Natural killer cell (primary cell): ENCODE measurements at regions not wholly inside any gene's neighbourhood (a gene's known extent, or its start where the extent isn't known, plus 50 kb on each side); places are given as distances from the start of the nearest gene placed in this dataset.

Source experiments
- ATAC-seq, 3 donors: fragments of 150-1000 bp in 2 of 3; fragments of 200-7000 bp in 1 of 3; cut with Tn5 transposase; 1 replicate in 1 of 3; 2 replicates in 2 of 3; pipeline ENCODE4 v1.10.0; 2021; ENCODE audit warnings: mild to moderate bottlenecking in 2 of 3, moderate library complexity in 2 of 3
- DNase-seq, 2 donors: peaks; one replicate each; pipeline versions ENCODE4 v3.0.0 to v3.0.0-alpha.2; 2013 to 2021; ENCODE audit warnings: mixed read lengths in 1 of 2
- H3K27ac ChIP-seq: one replicate; pipeline ENCODE4 v1.5.1; 2013; ENCODE audit warnings: mild to moderate bottlenecking, low read length
- H3K27me3 ChIP-seq: one replicate; pipeline ENCODE4 v1.6.1; 2013; ENCODE audit warnings: low read length; ENCODE audit not compliant: control insufficient read depth, insufficient read depth
- H3K36me3 ChIP-seq: one replicate; pipeline ENCODE4 v1.6.1; 2013; ENCODE audit warnings: low read length; ENCODE audit not compliant: control insufficient read depth, insufficient read depth
- H3K4me1 ChIP-seq: one replicate; pipeline ENCODE4 v1.6.1; 2013; ENCODE audit warnings: low read length; ENCODE audit not compliant: control insufficient read depth, insufficient read depth
- H3K4me3 ChIP-seq: one replicate; pipeline ENCODE4 v1.5.1; 2013; ENCODE audit warnings: low read length
- H3K9me3 ChIP-seq: one replicate; pipeline ENCODE4 v1.6.1; 2013; ENCODE audit warnings: low read length; ENCODE audit not compliant: control insufficient read depth, insufficient read depth
- H3K27ac Mint-ChIP-seq, 2 donors: one replicate each; pipeline ENCODE4 v1.8.0; 2022; ENCODE audit warnings: mild to moderate bottlenecking in 2 of 2, mixed read lengths in 2 of 2, moderate library complexity in 1 of 2
- H3K27me3 Mint-ChIP-seq, 2 donors: one replicate each; pipeline ENCODE4 v1.8.0; 2022; ENCODE audit warnings: low read depth in 2 of 2, mixed read lengths in 2 of 2
- H3K36me3 Mint-ChIP-seq: one replicate; pipeline ENCODE4 v1.8.0; 2022; ENCODE audit warnings: mixed read lengths
- H3K4me1 Mint-ChIP-seq, 2 donors: one replicate each; pipeline ENCODE4 v1.8.0; 2022; ENCODE audit warnings: mixed read lengths in 2 of 2
- H3K4me3 Mint-ChIP-seq: one replicate; pipeline ENCODE4 v1.8.0; 2022; ENCODE audit warnings: mild to moderate bottlenecking, moderate library complexity, mixed read lengths
- H3K9me3 Mint-ChIP-seq, 2 donors: one replicate each; pipeline ENCODE4 v1.8.0; 2022; ENCODE audit warnings: mixed read lengths in 2 of 2
- WGBS: methylation state at CpG from one replicate; pipeline ENCODE4 v1.1.7; 2013; ENCODE audit warnings: missing lambda C conversion rate; ENCODE audit not compliant: insufficient coverage; 5-methylcytosine and 5-hydroxymethylcytosine counted together
- intact Hi-C: fragments of 100-400 bp; cut with micrococcal nuclease; formaldehyde crosslinking; loops from one replicate; pipeline ENCODE4 v1.14.2; 2022
- TF ChIP-seq, protein P1 (sequence below): fragments of 200-600 bp; IDR thresholded peaks from one replicate; pipeline ENCODE4 v1.8.0; 2022; ENCODE audit warnings: antibody characterized with exemption

DNA sequence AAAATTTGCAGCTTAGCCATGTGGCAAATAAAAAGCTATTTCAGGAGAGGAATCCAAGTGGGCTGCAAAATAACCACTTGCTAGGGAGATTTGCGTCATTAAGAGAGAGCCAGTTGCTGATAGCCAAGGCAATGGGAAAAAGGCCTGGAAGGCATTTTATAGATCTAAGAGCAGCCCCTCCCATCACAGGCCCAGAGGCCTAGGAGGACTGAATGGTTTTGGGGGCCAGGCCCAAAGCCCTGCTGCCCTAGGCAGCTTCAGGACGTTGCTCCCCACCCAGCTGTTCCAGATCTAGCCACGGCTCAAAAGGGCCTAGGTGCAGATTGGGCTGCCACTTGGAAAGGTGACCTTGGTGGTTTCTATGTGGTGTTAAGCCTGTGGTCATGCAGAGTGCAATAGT, 169.0 kb downstream of the AASDHPPT start:
- peaks cover 10% of the 10 kb centered on the region for H3K36me3 Mint-ChIP-seq
- TF ChIP-seq, protein P1, sequence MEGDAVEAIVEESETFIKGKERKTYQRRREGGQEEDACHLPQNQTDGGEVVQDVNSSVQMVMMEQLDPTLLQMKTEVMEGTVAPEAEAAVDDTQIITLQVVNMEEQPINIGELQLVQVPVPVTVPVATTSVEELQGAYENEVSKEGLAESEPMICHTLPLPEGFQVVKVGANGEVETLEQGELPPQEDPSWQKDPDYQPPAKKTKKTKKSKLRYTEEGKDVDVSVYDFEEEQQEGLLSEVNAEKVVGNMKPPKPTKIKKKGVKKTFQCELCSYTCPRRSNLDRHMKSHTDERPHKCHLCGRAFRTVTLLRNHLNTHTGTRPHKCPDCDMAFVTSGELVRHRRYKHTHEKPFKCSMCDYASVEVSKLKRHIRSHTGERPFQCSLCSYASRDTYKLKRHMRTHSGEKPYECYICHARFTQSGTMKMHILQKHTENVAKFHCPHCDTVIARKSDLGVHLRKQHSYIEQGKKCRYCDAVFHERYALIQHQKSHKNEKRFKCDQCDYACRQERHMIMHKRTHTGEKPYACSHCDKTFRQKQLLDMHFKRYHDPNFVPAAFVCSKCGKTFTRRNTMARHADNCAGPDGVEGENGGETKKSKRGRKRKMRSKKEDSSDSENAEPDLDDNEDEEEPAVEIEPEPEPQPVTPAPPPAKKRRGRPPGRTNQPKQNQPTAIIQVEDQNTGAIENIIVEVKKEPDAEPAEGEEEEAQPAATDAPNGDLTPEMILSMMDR: no peak
- Histone ChIP-seq H3K9me3 (peaks cover 7% of the 10 kb centered on the region), H3K4me1 (no peaks in the 10 kb centered on the region), H3K4me3 (no peak overlapping the region), H3K27me3 (no peaks in the 10 kb centered on the region), H3K27ac (no peak overlapping the region), H3K36me3 (no peaks in the 10 kb centered on the region)
- DNase-seq (no peak), ATAC-seq (no peak)
- WGBS: 75% methylated on average over 3 of the region's 3 CpGs
- H3K27ac Mint-ChIP-seq: no peak overlapping the region
- intact Hi-C loops: no loop called here
- no peaks in the 10 kb centered on the region for H3K27me3 Mint-ChIP-seq
- no peak overlapping the region for H3K4me3 Mint-ChIP-seq
- no peaks in the 10 kb centered on the region for H3K4me1 Mint-ChIP-seq
- peaks cover 19 to 24% of the 10 kb centered on the region in 2 donors for H3K9me3 Mint-ChIP-seq

GRCh38 chr11:106249617-106250239, 172.3 kb downstream of the AASDHPPT start:
- H3K27me3 Mint-ChIP-seq: no peaks in the 10 kb centered on the region
- H3K36me3 Mint-ChIP-seq: peaks cover 10% of the 10 kb centered on the region
- H3K4me1 Mint-ChIP-seq: no peaks in the 10 kb centered on the region
- H3K36me3 ChIP-seq: no peaks in the 10 kb centered on the region
- H3K27ac Mint-ChIP-seq: no peak overlapping the region
- intact Hi-C loops: no loop called here
- no peak overlapping the region for H3K4me3 Mint-ChIP-seq
- peaks cover 14 to 21% of the 10 kb centered on the region in 2 donors for H3K9me3 Mint-ChIP-seq
- WGBS: 90% methylated on average over 5 of the region's 5 CpGs
- no peak overlapping the region for H3K27ac ChIP-seq
- ATAC-seq (no peak), DNase-seq (no peak)
- H3K4me1 ChIP-seq: no peaks in the 10 kb centered on the region
- no peaks in the 10 kb centered on the region for H3K27me3 ChIP-seq
- H3K9me3 ChIP-seq: peaks cover 7% of the 10 kb centered on the region
- TF ChIP-seq, protein P1: no peak
- no peak overlapping the region for H3K4me3 ChIP-seq

GRCh38 chr11:106262852-106263251, 185.4 kb downstream of the AASDHPPT start:
- Mint-ChIP-seq H3K27ac (no peak overlapping the region), H3K4me1 (no peaks in the 10 kb centered on the region), H3K9me3 (peaks cover 13 to 27% of the 10 kb centered on the region in 2 donors), H3K36me3 (no peaks in the 10 kb centered on the region), H3K4me3 (no peak overlapping the region), H3K27me3 (no peaks in the 10 kb centered on the region)
- Histone ChIP-seq H3K27ac (no peak overlapping the region), H3K4me1 (no peaks in the 10 kb centered on the region), H3K9me3 (peaks cover 5% of the 10 kb centered on the region), H3K36me3 (no peaks in the 10 kb centered on the region), H3K27me3 (no peaks in the 10 kb centered on the region), H3K4me3 (no peak overlapping the region)
- WGBS: 88% methylated on average over 3 of the region's 3 CpGs
- intact Hi-C loops: no loop called here
- no peak for DNase-seq
- ATAC-seq: no peak
- TF ChIP-seq, protein P1: no peak

GRCh38 chr11:106263527-106263926, 186.1 kb downstream of the AASDHPPT start:
- Mint-ChIP-seq H3K27ac (no peak overlapping the region), H3K9me3 (peaks cover 13 to 29% of the 10 kb centered on the region in 2 donors), H3K4me3 (no peak overlapping the region), H3K36me3 (no peaks in the 10 kb centered on the region), H3K27me3 (no peaks in the 10 kb centered on the region), H3K4me1 (no peaks in the 10 kb centered on the region)
- intact Hi-C loops: no loop called here
- DNase-seq (no peak), ATAC-seq (no peak)
- H3K27ac ChIP-seq: no peak overlapping the region
- H3K36me3 ChIP-seq: no peaks in the 10 kb centered on the region
- H3K27me3 ChIP-seq: no peaks in the 10 kb centered on the region
- no peaks in the 10 kb centered on the region for H3K4me1 ChIP-seq
- H3K9me3 ChIP-seq: peaks cover 5% of the 10 kb centered on the region
- TF ChIP-seq, protein P1: no peak
- no peak overlapping the region for H3K4me3 ChIP-seq
- WGBS: 79% methylated on average over 3 of the region's 3 CpGs
